Mesothelial cell of epicardium (in vitro differentiated cells): ENCODE measurements at regions not wholly inside any gene's neighbourhood (a gene's known extent, or its start where the extent isn't known, plus 50 kb on each side); places are given as distances from the start of the nearest gene placed in this dataset.

Source experiments
- DNase-seq, 2 experiments: peaks; one replicate each; pipeline ENCODE4 v3.0.0; 2021; ENCODE audit warnings: low spot score in 2 of 2; ENCODE audit not compliant: unreplicated experiment in 2 of 2
- H3K27ac Mint-ChIP-seq: 2 replicates; pipeline ENCODE4 v1.8.0; 2021; ENCODE audit warnings: mixed read lengths
- H3K27me3 Mint-ChIP-seq: 2 replicates; pipeline ENCODE4 v1.8.0; 2021; ENCODE audit warnings: low read depth, mixed read lengths
- H3K36me3 Mint-ChIP-seq: 2 replicates; pipeline ENCODE4 v1.8.0; 2021; ENCODE audit warnings: mixed read lengths
- H3K4me1 Mint-ChIP-seq: 2 replicates; pipeline ENCODE4 v1.8.0; 2021; ENCODE audit warnings: mixed read lengths
- H3K4me3 Mint-ChIP-seq: 2 replicates; pipeline ENCODE4 v1.8.0; 2021; ENCODE audit warnings: mild to moderate bottlenecking, moderate library complexity, mixed read lengths
- H3K9me3 Mint-ChIP-seq: 2 replicates; pipeline ENCODE4 v1.8.0; 2021; ENCODE audit warnings: mixed read lengths
- CTCF ChIP-seq: fragments of 200-600 bp; sonication (generic); IDR thresholded peaks from one replicate; pipeline ENCODE4 v1.5.0; 2021; ENCODE audit warnings: antibody characterized with exemption; ENCODE audit not compliant: unreplicated experiment

DNA sequence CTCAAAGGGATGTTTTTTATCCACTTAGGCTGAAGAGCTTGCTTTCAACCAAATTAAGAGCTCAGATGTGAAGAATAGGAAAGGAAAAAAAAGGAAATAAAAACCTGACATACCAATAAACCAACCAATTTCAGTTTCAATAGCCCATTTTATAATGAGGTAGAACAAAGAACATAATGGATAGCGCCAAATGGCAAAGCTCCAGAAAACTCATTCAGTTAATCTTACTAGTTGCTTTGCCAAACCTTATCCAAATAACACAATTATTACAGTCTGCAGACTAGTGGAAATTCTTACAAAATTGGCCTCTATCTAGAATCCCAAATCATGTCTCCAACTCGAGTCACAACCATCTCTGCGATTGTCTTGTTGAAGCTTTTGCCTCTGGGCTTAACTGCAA is 337.0 kb downstream of the CRPPA start:
- peaks cover 23% of the 10 kb centered on the region for H3K4me1 Mint-ChIP-seq
- no peak for TF ChIP-seq CTCF
- H3K27ac Mint-ChIP-seq = peak overlapping the region; percentile 95
- H3K9me3 Mint-ChIP-seq = peaks cover 9% of the 10 kb centered on the region
- no peak for DNase-seq
- H3K4me3 Mint-ChIP-seq = no peak overlapping the region
- H3K27me3 Mint-ChIP-seq = no peaks in the 10 kb centered on the region
- peaks cover 9% of the 10 kb centered on the region for H3K36me3 Mint-ChIP-seq

DNA sequence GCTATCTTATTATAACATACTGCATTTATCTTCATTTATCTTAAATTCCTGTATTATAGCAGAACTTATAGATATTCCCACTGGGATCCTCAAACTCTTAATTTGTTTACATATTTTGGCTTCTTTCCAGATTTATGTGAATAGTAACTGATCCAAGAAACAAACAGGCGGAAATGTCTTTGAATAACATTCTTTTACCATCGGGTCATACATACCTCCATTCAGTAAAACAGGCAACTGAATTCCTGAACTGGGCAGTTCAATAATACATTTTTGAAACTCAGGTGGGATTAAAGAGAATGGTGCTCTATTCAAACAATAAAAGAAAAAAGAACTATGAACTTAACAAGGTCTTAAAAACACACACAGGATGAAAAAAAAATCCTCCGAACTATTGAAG is 337.4 kb downstream of the CRPPA start:
- Mint-ChIP-seq H3K27ac (peak overlapping the region; percentile 95), H3K9me3 (peaks cover 9% of the 10 kb centered on the region)
- no peak for DNase-seq

DNA sequence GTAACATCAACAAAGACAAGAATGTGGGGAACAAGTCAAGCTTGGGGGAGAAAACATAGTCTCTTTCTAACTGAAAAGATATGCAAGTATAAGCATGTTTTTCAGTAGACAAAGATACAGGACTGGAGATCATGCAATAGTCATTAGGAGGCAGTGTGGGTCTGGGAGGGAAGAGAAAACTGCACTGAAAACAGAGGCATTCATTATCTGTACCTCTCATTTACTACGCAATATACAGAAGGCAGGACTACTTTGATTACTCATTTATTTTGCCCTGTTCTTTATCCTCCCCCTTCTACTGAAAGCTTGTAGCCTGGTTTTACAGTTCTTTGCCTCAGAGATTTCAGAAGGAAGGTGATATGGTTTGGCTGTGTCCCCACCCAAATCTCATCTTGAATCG is 341.2 kb downstream of the CRPPA start:
- DNase-seq = no peak
- Mint-ChIP-seq H3K4me1 (peaks cover 28% of the 10 kb centered on the region), H3K36me3 (peaks cover 9% of the 10 kb centered on the region), H3K4me3 (no peak overlapping the region), H3K9me3 (peaks cover 9% of the 10 kb centered on the region), H3K27me3 (no peaks in the 10 kb centered on the region), H3K27ac (no peak overlapping the region)
- no peak for TF ChIP-seq CTCF

More for the DNA sequence above, 337.4 kb downstream of the CRPPA start:
- H3K4me3 Mint-ChIP-seq = no peak overlapping the region
- no peaks in the 10 kb centered on the region for H3K27me3 Mint-ChIP-seq
- peaks cover 9% of the 10 kb centered on the region for H3K36me3 Mint-ChIP-seq
- no peak for TF ChIP-seq CTCF
- H3K4me1 Mint-ChIP-seq = peaks cover 23% of the 10 kb centered on the region

DNA sequence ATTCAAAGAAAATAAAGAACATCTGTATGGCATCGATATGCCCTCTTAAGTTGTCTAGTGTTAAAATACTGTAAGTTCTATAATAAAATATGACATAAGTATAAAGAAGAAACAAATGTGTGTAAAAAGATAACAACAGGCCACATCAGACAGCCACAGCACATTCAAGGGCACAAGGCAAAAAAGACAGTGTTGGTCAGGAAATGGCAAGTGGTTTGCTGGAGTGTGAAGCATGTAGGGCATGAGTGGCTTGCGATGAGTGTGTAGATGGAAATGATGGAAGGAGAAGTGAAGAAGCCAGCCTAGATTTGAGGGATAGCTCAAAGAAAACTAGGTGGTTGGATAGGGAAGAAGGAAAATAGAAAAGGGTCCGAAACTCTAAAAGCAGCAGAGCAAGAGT is 341.6 kb downstream of the CRPPA start:
- Mint-ChIP-seq H3K9me3 (peaks cover 9% of the 10 kb centered on the region), H3K4me3 (no peak overlapping the region), H3K36me3 (peaks cover 9% of the 10 kb centered on the region), H3K27me3 (no peaks in the 10 kb centered on the region), H3K27ac (no peak overlapping the region), H3K4me1 (peaks cover 24% of the 10 kb centered on the region)
- TF ChIP-seq CTCF = no peak
- no peak for DNase-seq

GRCh38 chr7:16078076-16078952 is 343.0 kb downstream of the CRPPA start:
- TF ChIP-seq CTCF = peak; percentile 86
- Mint-ChIP-seq H3K27ac (peak overlapping the region; percentile 88), H3K36me3 (peaks cover 9% of the 10 kb centered on the region), H3K27me3 (no peaks in the 10 kb centered on the region), H3K4me1 (peaks cover 14% of the 10 kb centered on the region), H3K4me3 (no peak overlapping the region), H3K9me3 (peaks cover 9% of the 10 kb centered on the region)
- no peak for DNase-seq
